ENCODE measurements at regions not wholly inside any gene's neighbourhood (a gene's known extent, or its start where the extent isn't known, plus 50 kb on each side); places are given as distances from the start of the nearest gene placed in this dataset.

GRCh38 chr18:29147944-29148343 is 971.0 kb upstream of the CDH2 start:
- Histone ChIP-seq H3K4me3 (ENCODE audit: low read length, poor library complexity, severe bottlenecking) (no peak overlapping the region), H3K9me2 (replicated peaks; ENCODE audit: low read depth, low read length) (no peaks in the 10 kb centered on the region), H3K79me2 (ENCODE audit: insufficient read depth, low read length) (no peaks in the 10 kb centered on the region), H3K27me3 (ENCODE audit: insufficient read depth, low read length, poor library complexity, severe bottlenecking) (no peaks in the 10 kb centered on the region), H4K20me1 (ENCODE audit: insufficient read depth, low read length, poor library complexity, severe bottlenecking) (no peaks in the 10 kb centered on the region), H3K4me1 (ENCODE audit: insufficient read depth, low read length, poor library complexity, severe bottlenecking) (no peaks in the 10 kb centered on the region), H3F3A (ENCODE audit: low read depth) (no peaks in the 10 kb centered on the region), H2AFZ (ENCODE audit: low read length) (no peak overlapping the region), H3K36me3 (ENCODE audit: insufficient read depth, low read length) (no peaks in the 10 kb centered on the region), H3K9ac (ENCODE audit: low read depth, low read length, poor library complexity, severe bottlenecking) (no peak overlapping the region), H3K4me2 (ENCODE audit: low read depth, low read length, poor library complexity, severe bottlenecking) (no peak overlapping the region), H3K9me3 (ENCODE audit: insufficient read depth, low read depth, low read length) (no peaks in the 10 kb centered on the region)
- TF ChIP-seq, protein P1, sequence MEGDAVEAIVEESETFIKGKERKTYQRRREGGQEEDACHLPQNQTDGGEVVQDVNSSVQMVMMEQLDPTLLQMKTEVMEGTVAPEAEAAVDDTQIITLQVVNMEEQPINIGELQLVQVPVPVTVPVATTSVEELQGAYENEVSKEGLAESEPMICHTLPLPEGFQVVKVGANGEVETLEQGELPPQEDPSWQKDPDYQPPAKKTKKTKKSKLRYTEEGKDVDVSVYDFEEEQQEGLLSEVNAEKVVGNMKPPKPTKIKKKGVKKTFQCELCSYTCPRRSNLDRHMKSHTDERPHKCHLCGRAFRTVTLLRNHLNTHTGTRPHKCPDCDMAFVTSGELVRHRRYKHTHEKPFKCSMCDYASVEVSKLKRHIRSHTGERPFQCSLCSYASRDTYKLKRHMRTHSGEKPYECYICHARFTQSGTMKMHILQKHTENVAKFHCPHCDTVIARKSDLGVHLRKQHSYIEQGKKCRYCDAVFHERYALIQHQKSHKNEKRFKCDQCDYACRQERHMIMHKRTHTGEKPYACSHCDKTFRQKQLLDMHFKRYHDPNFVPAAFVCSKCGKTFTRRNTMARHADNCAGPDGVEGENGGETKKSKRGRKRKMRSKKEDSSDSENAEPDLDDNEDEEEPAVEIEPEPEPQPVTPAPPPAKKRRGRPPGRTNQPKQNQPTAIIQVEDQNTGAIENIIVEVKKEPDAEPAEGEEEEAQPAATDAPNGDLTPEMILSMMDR (conservative IDR thresholded peaks at IDR 0.05; ENCODE audit: low read length): no peak
- TF ChIP-seq EZH2phosphoT487 (IDR thresholded peaks at IDR 0.05; ENCODE audit: borderline replicate concordance): no peak

DNA sequence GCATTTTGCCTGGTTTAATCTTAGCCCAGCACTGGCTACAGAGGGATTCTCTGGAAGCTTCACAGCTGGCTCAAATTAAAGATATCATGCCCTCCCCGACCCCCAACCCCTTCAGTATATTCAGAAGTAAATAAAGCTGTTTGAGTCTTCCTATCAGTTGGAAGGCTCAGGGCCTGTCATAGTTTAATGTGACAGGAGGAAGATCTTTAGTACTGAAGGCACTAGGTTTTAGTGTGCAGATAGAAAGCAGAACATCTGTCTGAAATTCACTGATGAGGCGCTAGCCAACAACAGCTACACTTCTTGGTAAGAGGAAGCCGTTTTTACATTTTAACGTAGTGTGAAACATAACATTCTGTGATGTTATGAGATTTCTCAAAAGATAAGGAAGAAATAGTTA is 969.1 kb upstream of the CDH2 start:
- Histone ChIP-seq H3K4me2 (ENCODE audit: low read depth, low read length, poor library complexity, severe bottlenecking) (no peak overlapping the region), H3K9me3 (ENCODE audit: insufficient read depth, low read depth, low read length) (no peaks in the 10 kb centered on the region), H3K79me2 (ENCODE audit: insufficient read depth, low read length) (no peaks in the 10 kb centered on the region), H3K4me3 (ENCODE audit: low read length, poor library complexity, severe bottlenecking) (no peak overlapping the region), H3K36me3 (ENCODE audit: insufficient read depth, low read length) (no peaks in the 10 kb centered on the region), H3F3A (ENCODE audit: low read depth) (no peaks in the 10 kb centered on the region), H2AFZ (ENCODE audit: low read length) (no peak overlapping the region), H4K20me1 (ENCODE audit: insufficient read depth, low read length, poor library complexity, severe bottlenecking) (no peaks in the 10 kb centered on the region), H3K9me2 (replicated peaks; ENCODE audit: low read depth, low read length) (no peaks in the 10 kb centered on the region), H3K4me1 (ENCODE audit: insufficient read depth, low read length, poor library complexity, severe bottlenecking) (no peaks in the 10 kb centered on the region), H3K9ac (ENCODE audit: low read depth, low read length, poor library complexity, severe bottlenecking) (no peak overlapping the region), H3K27me3 (ENCODE audit: insufficient read depth, low read length, poor library complexity, severe bottlenecking) (no peaks in the 10 kb centered on the region)
- TF ChIP-seq EZH2phosphoT487 (IDR thresholded peaks at IDR 0.05; ENCODE audit: borderline replicate concordance): no peak
- TF ChIP-seq, protein P1 (conservative IDR thresholded peaks at IDR 0.05; ENCODE audit: low read length): no peak

- Histone ChIP-seq H2AFZ (ENCODE audit: low read length) (no peak overlapping the region), H3F3A (ENCODE audit: low read depth) (no peaks in the 10 kb centered on the region)
- TF ChIP-seq, protein P1 (conservative IDR thresholded peaks at IDR 0.05; ENCODE audit: low read length): no peak
- TF ChIP-seq EZH2phosphoT487 (IDR thresholded peaks at IDR 0.05; ENCODE audit: borderline replicate concordance): no peak
Observed at GRCh38 chr18:29140590-29140989, 963.7 kb upstream of the CDH2 start.

More at GRCh38 chr18:29140590-29140989, 963.7 kb upstream of the CDH2 start:
- no peaks in the 10 kb centered on the region for H3K9me3 ChIP-seq (ENCODE audit: insufficient read depth, low read depth, low read length)
- no peak overlapping the region for H3K4me3 ChIP-seq (ENCODE audit: low read length, poor library complexity, severe bottlenecking)
- H4K20me1 ChIP-seq (ENCODE audit: insufficient read depth, low read length, poor library complexity, severe bottlenecking): no peaks in the 10 kb centered on the region
- H3K9ac ChIP-seq (ENCODE audit: low read depth, low read length, poor library complexity, severe bottlenecking): no peak overlapping the region
- H3K4me2 ChIP-seq (ENCODE audit: low read depth, low read length, poor library complexity, severe bottlenecking): no peak overlapping the region
- no peaks in the 10 kb centered on the region for H3K4me1 ChIP-seq (ENCODE audit: insufficient read depth, low read length, poor library complexity, severe bottlenecking)
- no peaks in the 10 kb centered on the region for H3K79me2 ChIP-seq (ENCODE audit: insufficient read depth, low read length)
- no peaks in the 10 kb centered on the region for H3K9me2 ChIP-seq (replicated peaks; ENCODE audit: low read depth, low read length)
- H3K27me3 ChIP-seq (ENCODE audit: insufficient read depth, low read length, poor library complexity, severe bottlenecking): no peaks in the 10 kb centered on the region
- H3K36me3 ChIP-seq (ENCODE audit: insufficient read depth, low read length): no peaks in the 10 kb centered on the region
